ENCODE measurements at regions not wholly inside any gene's neighbourhood (a gene's known extent, or its start where the extent isn't known, plus 50 kb on each side); places are given as distances from the start of the nearest gene placed in this dataset.
"Not testable (repeated sequence)": the region's sequence is repeated elsewhere in the genome, so short reads cannot be mapped to it uniquely, and the experiment has no call there.

DNA sequence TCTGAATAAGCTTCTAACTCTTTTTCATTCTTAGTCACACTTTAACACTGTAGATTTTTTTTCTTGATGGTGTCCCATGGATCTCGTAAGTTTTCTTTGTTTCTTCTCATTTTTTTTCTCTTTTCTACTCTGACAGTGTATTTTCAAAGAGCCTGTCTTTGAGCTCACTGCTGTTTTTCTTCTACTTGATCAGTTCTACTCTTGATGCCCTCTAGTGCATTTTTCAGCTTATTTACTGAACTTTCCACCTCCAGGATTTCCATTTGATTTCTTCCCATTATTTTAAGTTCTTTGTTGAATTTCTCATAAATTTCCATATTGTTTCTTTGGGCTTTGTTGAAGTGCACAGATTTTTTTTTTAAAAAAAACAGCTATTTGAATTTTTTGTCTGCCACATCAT is 2641.1 kb upstream of the DEFB115 start:
- Histone ChIP-seq H3K9ac (ENCODE audit: low read length) (no peak overlapping the region), H4K20me1 (ENCODE audit: insufficient read depth) (no peaks in the 10 kb centered on the region), H3K79me2 (ENCODE audit: insufficient read depth, low read length) (no peaks in the 10 kb centered on the region), H2AFZ (ENCODE audit: low read depth, low read length, poor library complexity, severe bottlenecking) (no peak overlapping the region), H3K27me3 (ENCODE audit: insufficient read depth, low read length) (no peaks in the 10 kb centered on the region), H3K9me2 (ENCODE audit: insufficient read depth) (no peaks in the 10 kb centered on the region), H3K9me3 (ENCODE audit: control insufficient read depth in 1 of 2, insufficient read depth in 1 of 2, low read depth in 1 of 2, low read length in 2 of 2) (peaks cover 0 to 8% of the 10 kb centered on the region in 2 experiments; a peak in 2 of 4 replicates), H3K27ac (ENCODE audit: low read depth, low read length) (no peak overlapping the region), H3K4me2 (ENCODE audit: low read length) (no peak overlapping the region), H3K36me3 (ENCODE audit: control insufficient read depth in 1 of 2, insufficient read depth in 2 of 2, low read length in 2 of 2) (no peaks in the 10 kb centered on the region), H3K4me3 (replicated peaks in 1 of 2; ENCODE audit: low read depth in 1 of 2, low read length in 2 of 2) (no peak overlapping the region), H3K4me1 (ENCODE audit: control insufficient read depth in 1 of 2, insufficient read depth in 2 of 2, low read length in 2 of 2) (no peaks in the 10 kb centered on the region)
- intact Hi-C loops (cut with micrococcal nuclease), result no loop called here
- BruUV-seq (replicated peaks), result no TSS peak
- TF ChIP-seq YY1 (IDR thresholded peaks at IDR 0.05; ENCODE audit: extremely low read depth, insufficient replicate concordance, low read depth, low read length) (no peak), SRF (IDR thresholded peaks at IDR 0.05; ENCODE audit: low read depth) (no peak), CBX3 (IDR thresholded peaks at IDR 0.05; ENCODE audit: low read depth) (no peak), EZH2phosphoT487 (IDR thresholded peaks at IDR 0.05; ENCODE audit: borderline replicate concordance) (no peak)
- ChIA-PET POLR2A (no interaction called here), CTCF (no interaction called here), RAD21 (ENCODE audit: low non-redundant PET in 1 of 2, low total read pairs in 2 of 2, uncharacterized antibody in 2 of 2, unreplicated experiment in 2 of 2) (no interaction called here)
- no peak for ATAC-seq
- DNase-seq (ENCODE audit: low read depth, low spot score), result no peak

GRCh38 chr20:28619956-28620651 is 2637.4 kb upstream of the DEFB115 start:
- H4K20me1 ChIP-seq (ENCODE audit: insufficient read depth); H2AFZ ChIP-seq (ENCODE audit: low read depth, low read length, poor library complexity, severe bottlenecking); H3K4me1 ChIP-seq (ENCODE audit: control insufficient read depth in 1 of 2, insufficient read depth in 2 of 2, low read length in 2 of 2); CTCF ChIA-PET; intact Hi-C loops (cut with micrococcal nuclease); H3K4me2 ChIP-seq (ENCODE audit: low read length); H3K27ac ChIP-seq (ENCODE audit: low read depth, low read length); BruUV-seq (replicated peaks); H3K27me3 ChIP-seq (ENCODE audit: insufficient read depth, low read length); H3K79me2 ChIP-seq (ENCODE audit: insufficient read depth, low read length); H3K9me2 ChIP-seq (ENCODE audit: insufficient read depth); H3K36me3 ChIP-seq (ENCODE audit: control insufficient read depth in 1 of 2, insufficient read depth in 2 of 2, low read length in 2 of 2); DNase-seq (ENCODE audit: low read depth, low spot score); H3K9me3 ChIP-seq (ENCODE audit: control insufficient read depth in 1 of 2, insufficient read depth in 1 of 2, low read depth in 1 of 2, low read length in 2 of 2); ATAC-seq; H3K9ac ChIP-seq (ENCODE audit: low read length); POLR2A ChIA-PET; H3K4me3 ChIP-seq (replicated peaks in 1 of 2; ENCODE audit: low read depth in 1 of 2, low read length in 2 of 2); RAD21 ChIA-PET (ENCODE audit: low non-redundant PET in 1 of 2, low total read pairs in 2 of 2, uncharacterized antibody in 2 of 2, unreplicated experiment in 2 of 2): not testable (repeated sequence)
